ENCODE measurements at regions not wholly inside any gene's neighbourhood (a gene's known extent, or its start where the extent isn't known, plus 50 kb on each side); places are given as distances from the start of the nearest gene placed in this dataset.
A peak's percentile ranks its signal among the peaks of the same experiment; 100 is the strongest.

- DNase-seq = no peak
Observed at GRCh38 chr2:30310371-30310770, 79.0 kb downstream of the LBH start.

- DNase-seq = no peak
Observed at GRCh38 chr2:30310955-30311354, 79.6 kb downstream of the LBH start.

GRCh38 chr2:30311711-30312110, 80.4 kb downstream of the LBH start:
- DNase-seq = no peak

- DNase-seq = no peak
Observed at GRCh38 chr2:30312916-30313315, 81.6 kb downstream of the LBH start.

- DNase-seq = no peak
Observed at GRCh38 chr2:30314981-30315380, 83.6 kb downstream of the LBH start.

GRCh38 chr2:30315391-30316063, 84.2 kb downstream of the LBH start:
- DNase-seq = no peak

GRCh38 chr2:30316408-30316807, 85.1 kb downstream of the LBH start:
- no peak for DNase-seq

- DNase-seq = no peak
Observed at GRCh38 chr2:30318987-30319782, 87.9 kb downstream of the LBH start.

GRCh38 chr2:30321466-30321865, 90.1 kb downstream of the LBH start:
- DNase-seq = no peak

- DNase-seq = no peak
Observed at GRCh38 chr2:30323499-30323898, 92.2 kb downstream of the LBH start.

GRCh38 chr2:30324245-30324908, 93.0 kb downstream of the LBH start:
- no peak for DNase-seq

GRCh38 chr2:30325600-30326328, 94.4 kb downstream of the LBH start:
- no peak for DNase-seq

- DNase-seq = no peak
Observed at GRCh38 chr2:30326497-30326896, 95.2 kb downstream of the LBH start.

- DNase-seq = no peak
Observed at GRCh38 chr2:30331038-30331437, 99.7 kb downstream of the LBH start.

- DNase-seq = no peak
Observed at GRCh38 chr2:30331869-30332268, 100.5 kb downstream of the LBH start.

GRCh38 chr2:30332791-30333453, 101.6 kb downstream of the LBH start:
- no peak for DNase-seq

- no peak for DNase-seq
Observed at GRCh38 chr2:30334762-30335363, 103.5 kb downstream of the LBH start.

GRCh38 chr2:30336084-30336483, 104.8 kb downstream of the LBH start:
- DNase-seq = no peak

GRCh38 chr2:30336978-30337841, 105.9 kb downstream of the LBH start:
- DNase-seq = peak; percentile 35

- no peak for DNase-seq
Observed at GRCh38 chr2:30338475-30338874, 107.1 kb downstream of the LBH start.

- no peak for DNase-seq
Observed at GRCh38 chr2:30339071-30339470, 107.7 kb downstream of the LBH start.
